Small intestine (tissue), 7 donors: ENCODE measurements at regions not wholly inside any gene's neighbourhood (a gene's known extent, or its start where the extent isn't known, plus 50 kb on each side); places are given as distances from the start of the nearest gene placed in this dataset.

Source experiments
- DNase-seq, 2 donors: peaks; one replicate each; pipeline versions ENCODE4 v3.0.0 to v3.0.0-alpha.2; 2013
- FAIRE-seq: peaks from 2 replicates; lab custom pipeline; 2012; peaks lifted over from hg19 to GRCh38; lab: Jason Lieb, UNC
- H3K27ac ChIP-seq, 3 donors: one replicate each; pipeline ENCODE4 v1.5.1; 2013; ENCODE audit warnings: low read length in 2 of 3, mild to moderate bottlenecking in 2 of 3, control low read depth in 1 of 3, inconsistent platforms in 1 of 3, low read depth in 1 of 3, moderate library complexity in 1 of 3
- H3K27me3 ChIP-seq, 3 donors: one replicate each; pipeline ENCODE4 v1.6.1; 2013; ENCODE audit warnings: low read length in 3 of 3, inconsistent platforms in 1 of 3; ENCODE audit not compliant: control insufficient read depth in 3 of 3, insufficient read depth in 3 of 3
- H3K36me3 ChIP-seq, 3 donors: one replicate each; pipeline ENCODE4 v1.6.1; 2013; ENCODE audit warnings: low read length in 3 of 3, inconsistent platforms in 1 of 3, low read depth in 1 of 3, mild to moderate bottlenecking in 1 of 3, moderate library complexity in 1 of 3; ENCODE audit not compliant: control insufficient read depth in 3 of 3, insufficient read depth in 2 of 3
- H3K4me1 ChIP-seq, 3 donors: one replicate each; pipeline ENCODE4 v1.6.1; 2013; ENCODE audit warnings: low read length in 2 of 3, inconsistent platforms in 1 of 3, low read depth in 1 of 3, mild to moderate bottlenecking in 1 of 3, moderate library complexity in 1 of 3; ENCODE audit not compliant: control insufficient read depth in 3 of 3, insufficient read depth in 2 of 3
- H3K4me3 ChIP-seq, 3 donors: one replicate each; pipeline ENCODE4 v1.5.1; 2013; ENCODE audit warnings: low read length in 3 of 3, control low read depth in 1 of 3, inconsistent platforms in 1 of 3, low read depth in 1 of 3, mild to moderate bottlenecking in 1 of 3, moderate library complexity in 1 of 3
- H3K9me3 ChIP-seq, 2 donors: one replicate each; pipeline ENCODE4 v1.6.1; 2013; ENCODE audit warnings: low read depth in 1 of 2, low read length in 1 of 2; ENCODE audit not compliant: control insufficient read depth in 2 of 2, insufficient read depth in 1 of 2
- WGBS, 3 donors: extraction: QIAGEN DNeasy Blood & Tissue Kit; methylation state at CpG; one replicate each; pipeline ENCODE4 v1.1.7; 2013; 5-methylcytosine and 5-hydroxymethylcytosine counted together
- donor health status: healthy with polysubstance abuse.
- donor health status: control.
- donor health status: control.
- donor health status: Bipolar disorder and iron deficiency.
- donor health status: healthy.

GRCh38 chr18:68469049-68469625, 245.8 kb downstream of the TMX3 start:
- FAIRE-seq: no peak
- DNase-seq: no peak
- H3K27ac ChIP-seq: no peak overlapping the region
- H3K9me3 ChIP-seq: no peaks in the 10 kb centered on the region
- no peaks in the 10 kb centered on the region for H3K4me1 ChIP-seq
- H3K36me3 ChIP-seq: no peaks in the 10 kb centered on the region
- H3K27me3 ChIP-seq: no peaks in the 10 kb centered on the region
- H3K4me3 ChIP-seq: no peak overlapping the region
- 41 to 57% (median 51%) methylated on average over 2 of the region's 2 CpGs for WGBS, 3 donors

GRCh38 chr18:68467957-68468356, 247.0 kb downstream of the TMX3 start:
- Histone ChIP-seq H3K9me3 (no peaks in the 10 kb centered on the region), H3K27ac (no peak overlapping the region), H3K27me3 (no peaks in the 10 kb centered on the region), H3K4me1 (no peaks in the 10 kb centered on the region), H3K4me3 (no peak overlapping the region), H3K36me3 (no peaks in the 10 kb centered on the region)
- no peak for FAIRE-seq
- DNase-seq: peak in 1 of 2 donors; percentile 27
- 21 to 50% (median 31%) methylated on average over 4 of the region's 4 CpGs for WGBS, 3 donors

GRCh38 chr18:68467329-68467728, 247.6 kb downstream of the TMX3 start:
- H3K9me3 ChIP-seq: no peaks in the 10 kb centered on the region
- no peaks in the 10 kb centered on the region for H3K27me3 ChIP-seq
- no peaks in the 10 kb centered on the region for H3K36me3 ChIP-seq
- no peak overlapping the region for H3K4me3 ChIP-seq
- no peaks in the 10 kb centered on the region for H3K4me1 ChIP-seq
- DNase-seq (no peak), FAIRE-seq (no peak)
- H3K27ac ChIP-seq: no peak overlapping the region
- 87 to 95% (median 91%) methylated on average over 2 of the region's 2 CpGs for WGBS, 3 donors

- no peak overlapping the region for H3K4me3 ChIP-seq
- FAIRE-seq: no peak
Measured at GRCh38 chr18:68466672-68467071, 248.2 kb downstream of the TMX3 start.

GRCh38 chr18:68462766-68463165, 252.1 kb downstream of the TMX3 start:
- Histone ChIP-seq H3K4me3 (no peak overlapping the region), H3K36me3 (no peaks in the 10 kb centered on the region), H3K4me1 (no peaks in the 10 kb centered on the region), H3K27me3 (no peaks in the 10 kb centered on the region), H3K27ac (no peak overlapping the region), H3K9me3 (no peaks in the 10 kb centered on the region)
- DNase-seq (no peak), FAIRE-seq (no peak)
- 40 to 51% (median 43%) methylated on average over 1 of the region's 1 CpG for WGBS, 3 donors

More at GRCh38 chr18:68466672-68467071, 248.2 kb downstream of the TMX3 start:
- no peaks in the 10 kb centered on the region for H3K9me3 ChIP-seq
- H3K27ac ChIP-seq: no peak overlapping the region
- H3K36me3 ChIP-seq: no peaks in the 10 kb centered on the region
- no peaks in the 10 kb centered on the region for H3K27me3 ChIP-seq
- 86 to 100% (median 98%) methylated on average over 1 of the region's 1 CpG for WGBS, 3 donors
- DNase-seq: no peak
- no peaks in the 10 kb centered on the region for H3K4me1 ChIP-seq

GRCh38 chr18:68462148-68462547, 252.8 kb downstream of the TMX3 start:
- no peaks in the 10 kb centered on the region for H3K27me3 ChIP-seq
- FAIRE-seq (no peak), DNase-seq (no peak)
- WGBS, 3 donors: 81 to 84% (median 83%) methylated on average over 1 of the region's 1 CpG
- H3K9me3 ChIP-seq: no peaks in the 10 kb centered on the region
- no peaks in the 10 kb centered on the region for H3K36me3 ChIP-seq
- H3K4me3 ChIP-seq: no peak overlapping the region
- H3K4me1 ChIP-seq: no peaks in the 10 kb centered on the region
- no peak overlapping the region for H3K27ac ChIP-seq

- DNase-seq (no peak), FAIRE-seq (no peak)
- Histone ChIP-seq H3K9me3 (no peaks in the 10 kb centered on the region), H3K4me1 (no peaks in the 10 kb centered on the region), H3K27me3 (no peaks in the 10 kb centered on the region), H3K4me3 (no peak overlapping the region), H3K36me3 (no peaks in the 10 kb centered on the region), H3K27ac (no peak overlapping the region)
- WGBS, 3 donors: 33 to 40% (median 33%) methylated on average over 3 of the region's 3 CpGs
Measured at GRCh38 chr18:68461481-68462018, 253.4 kb downstream of the TMX3 start.

GRCh38 chr18:68459968-68460367, 254.9 kb downstream of the TMX3 start:
- FAIRE-seq (no peak), DNase-seq (no peak)
- no peaks in the 10 kb centered on the region for H3K4me1 ChIP-seq
- no peak overlapping the region for H3K27ac ChIP-seq
- 89 to 92% (median 92%) methylated on average over 12 of the region's 12 CpGs for WGBS, 3 donors
- H3K9me3 ChIP-seq: no peaks in the 10 kb centered on the region
- no peak overlapping the region for H3K4me3 ChIP-seq
- H3K27me3 ChIP-seq: no peaks in the 10 kb centered on the region
- no peaks in the 10 kb centered on the region for H3K36me3 ChIP-seq

GRCh38 chr18:68456985-68457384, 257.9 kb downstream of the TMX3 start:
- Histone ChIP-seq H3K4me1 (no peaks in the 10 kb centered on the region), H3K9me3 (peaks cover 0 to 3% of the 10 kb centered on the region in 2 donors), H3K4me3 (no peak overlapping the region), H3K36me3 (no peaks in the 10 kb centered on the region), H3K27ac (no peak overlapping the region), H3K27me3 (no peaks in the 10 kb centered on the region)
- FAIRE-seq (no peak), DNase-seq (no peak)
- WGBS, 3 donors: 53 to 75% (median 60%) methylated on average over 4 of the region's 4 CpGs
